ENCODE measurements at regions not wholly inside any gene's neighbourhood (a gene's known extent, or its start where the extent isn't known, plus 50 kb on each side); places are given as distances from the start of the nearest gene placed in this dataset.
"Not testable (repeated sequence)": the region's sequence is repeated elsewhere in the genome, so short reads cannot be mapped to it uniquely, and the experiment has no call there.

DNA sequence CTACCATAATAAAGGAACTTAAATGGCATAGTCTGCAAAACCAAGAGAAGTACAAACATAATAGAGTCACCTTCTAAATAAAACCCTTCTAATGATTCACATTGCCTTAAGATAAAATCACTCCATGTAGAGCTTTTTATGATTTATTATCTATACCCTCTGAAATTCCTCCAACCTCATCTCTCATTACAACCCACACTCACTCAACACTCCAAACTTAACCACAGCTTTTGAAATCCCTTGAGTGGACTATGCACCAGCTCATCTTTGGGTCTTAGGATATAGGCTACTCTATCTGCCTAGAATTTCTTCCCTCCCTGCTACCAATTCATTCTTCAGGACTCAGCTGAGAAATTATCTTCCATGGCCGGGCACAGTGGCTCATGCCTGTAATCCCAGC is 122.5 kb downstream of the CETN3 start:
- DNase-seq (ENCODE audit: low read depth in 4 of 4, low spot score in 2 of 4) = no peak

DNA sequence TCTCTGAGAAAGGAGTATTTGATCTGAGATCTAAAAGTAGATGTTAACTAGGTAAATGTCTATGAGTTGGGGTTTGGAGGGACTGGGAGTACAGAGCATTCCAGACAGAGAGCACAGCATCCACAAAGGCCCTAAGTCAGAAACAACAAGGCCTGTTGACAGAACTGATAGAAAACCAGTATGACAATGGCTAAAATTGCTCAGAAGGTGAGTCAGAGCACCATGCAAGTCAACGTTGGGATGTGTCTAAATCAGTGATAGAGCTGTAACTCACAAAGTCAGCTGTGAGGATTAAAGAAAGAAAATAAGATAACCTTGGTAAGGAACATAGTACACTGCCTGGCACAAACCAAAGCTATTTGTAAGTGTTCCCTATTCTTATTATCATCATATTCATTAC is 124.0 kb downstream of the CETN3 start:
- DNase-seq (ENCODE audit: low read depth in 4 of 4, low spot score in 2 of 4) = no peak

DNA sequence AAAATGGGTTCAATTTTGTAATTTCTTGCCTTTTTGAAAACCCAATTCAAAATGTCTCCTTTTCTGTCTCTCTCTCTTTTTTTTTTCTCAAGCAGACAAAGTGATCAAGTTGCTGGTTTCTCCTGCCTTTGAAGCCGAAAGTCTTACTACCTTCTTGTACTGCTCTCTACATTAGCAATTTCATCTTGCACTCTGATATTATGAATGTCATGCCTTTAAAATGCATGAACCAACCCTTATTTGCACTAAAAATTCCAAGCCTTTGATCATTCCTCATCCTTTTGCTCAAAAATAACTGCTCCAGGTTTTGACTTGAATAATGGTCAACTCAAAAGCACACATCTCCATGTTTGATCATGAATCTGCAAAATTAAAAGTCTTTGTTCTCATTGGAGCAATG is 125.2 kb downstream of the CETN3 start:
- no peak for DNase-seq (ENCODE audit: low read depth in 4 of 4, low spot score in 2 of 4)

DNA sequence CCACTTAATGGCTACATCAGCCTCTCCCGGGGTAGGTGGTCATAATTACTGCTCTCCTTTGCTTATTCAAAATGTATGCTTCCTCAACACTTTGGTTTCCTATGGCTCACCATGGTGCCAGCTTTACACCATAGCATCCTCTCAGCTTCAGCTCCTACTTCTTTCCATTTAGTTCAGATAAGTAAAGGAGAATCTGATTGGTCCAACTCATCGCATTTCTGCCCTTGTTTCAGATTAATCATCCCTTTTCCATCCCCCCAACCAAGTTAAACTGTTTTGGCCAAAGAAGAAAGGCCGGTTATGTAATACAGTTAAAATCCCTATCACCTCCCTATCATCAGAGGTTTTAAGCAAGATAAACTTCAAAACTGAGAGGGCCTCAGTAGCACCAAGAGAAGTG is 130.5 kb downstream of the CETN3 start:
- no peak for DNase-seq (ENCODE audit: low read depth in 4 of 4, low spot score in 2 of 4)

DNA sequence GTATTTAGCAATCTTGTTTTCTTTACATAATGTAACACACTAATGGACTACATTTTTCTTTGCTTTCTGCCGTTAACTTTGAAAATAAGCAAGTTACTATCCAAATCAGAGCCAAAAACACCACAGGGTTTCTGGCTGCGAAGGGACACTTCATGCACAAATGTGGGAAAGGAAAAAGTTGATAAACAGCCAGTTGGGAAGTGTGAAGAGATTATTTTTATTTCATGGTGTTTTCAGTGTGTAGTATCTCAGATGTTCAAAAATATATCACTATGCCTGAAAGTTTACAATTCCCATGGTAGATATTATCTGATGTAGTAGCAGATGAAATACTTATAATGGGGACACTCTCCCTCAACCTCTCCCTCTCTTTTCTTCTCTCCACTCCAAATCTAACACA is 135.3 kb downstream of the CETN3 start:
- DNase-seq (ENCODE audit: low read depth in 4 of 4, low spot score in 2 of 4) = no peak

DNA sequence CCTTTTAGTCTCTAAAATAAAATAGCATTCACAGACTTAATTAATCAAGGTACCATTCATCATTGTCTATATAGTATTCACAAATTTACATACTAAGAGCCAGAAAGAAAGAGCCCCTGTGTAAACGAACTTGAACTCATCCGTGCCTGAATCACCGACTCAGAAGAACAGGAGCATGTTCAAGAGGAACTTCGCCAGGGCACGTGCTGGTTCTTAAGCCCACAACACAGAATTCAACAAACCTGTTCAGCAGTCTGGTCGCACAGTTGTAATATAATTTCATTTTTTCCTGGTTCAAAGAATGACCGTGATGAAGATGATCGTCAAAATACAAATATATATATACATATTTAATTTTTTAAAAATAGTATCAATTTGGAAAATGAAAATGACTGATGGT is 141.9 kb downstream of the CETN3 start:
- DNase-seq (ENCODE audit: low read depth in 4 of 4, low spot score in 2 of 4) = no peak

DNA sequence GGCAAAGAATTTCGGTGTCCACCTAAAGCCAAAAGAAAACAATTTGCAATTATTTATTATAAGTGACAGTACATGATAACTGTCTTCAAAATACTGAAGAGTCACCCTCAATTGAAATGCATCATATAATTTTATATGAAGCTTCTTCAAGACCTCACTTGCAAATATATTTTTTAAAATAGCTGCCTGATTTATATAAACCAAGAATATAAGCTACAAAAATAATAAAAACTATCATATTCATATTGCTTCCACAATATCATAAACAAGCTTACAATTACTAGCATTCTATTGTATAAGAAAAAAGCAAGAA is 144.1 kb downstream of the CETN3 start:
- DNase-seq (ENCODE audit: low read depth in 4 of 4, low spot score in 2 of 4) = no peak

DNA sequence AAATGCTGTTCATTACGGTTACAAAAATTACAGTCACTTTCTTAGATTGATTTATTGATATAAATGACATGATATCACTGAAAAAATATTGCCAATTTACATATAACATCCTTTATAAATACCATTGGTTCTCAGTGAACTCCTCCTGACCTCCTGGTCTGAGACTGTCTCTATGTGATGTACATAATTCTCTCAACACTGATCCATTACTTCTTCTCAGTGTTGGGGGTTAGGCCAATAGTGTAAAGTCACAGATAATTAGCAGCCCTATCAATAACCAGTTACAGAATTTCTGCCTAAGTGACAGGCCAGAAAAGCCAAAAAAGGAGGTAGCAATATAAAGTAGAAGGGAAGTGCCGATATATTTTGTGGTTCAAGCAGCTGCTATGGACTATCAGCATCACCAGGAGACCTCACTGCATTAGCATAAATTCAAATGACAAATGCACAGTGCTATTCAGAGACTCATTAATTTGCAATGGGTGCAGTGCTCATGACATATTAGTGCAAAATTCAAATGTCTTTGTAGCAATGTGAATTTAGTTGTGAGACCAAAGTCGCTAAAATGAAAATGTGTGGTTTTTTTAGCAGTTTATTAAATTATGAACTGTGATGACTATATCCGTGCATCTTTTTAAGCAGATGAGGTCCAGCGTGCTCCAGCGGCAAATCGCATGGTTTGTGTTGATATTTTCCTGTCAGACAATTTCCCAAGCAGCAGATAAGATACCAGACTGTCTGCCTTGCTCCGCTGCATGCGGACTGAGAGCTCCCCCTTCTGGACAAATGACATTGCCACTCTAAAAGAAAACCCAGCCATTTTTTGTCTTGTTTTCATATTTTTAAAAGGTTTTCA is 144.6 kb downstream of the CETN3 start:
- peak in 3 of 4 donors; percentile 34 to 49 (median 44) for DNase-seq (ENCODE audit: low read depth in 4 of 4, low spot score in 2 of 4)

DNA sequence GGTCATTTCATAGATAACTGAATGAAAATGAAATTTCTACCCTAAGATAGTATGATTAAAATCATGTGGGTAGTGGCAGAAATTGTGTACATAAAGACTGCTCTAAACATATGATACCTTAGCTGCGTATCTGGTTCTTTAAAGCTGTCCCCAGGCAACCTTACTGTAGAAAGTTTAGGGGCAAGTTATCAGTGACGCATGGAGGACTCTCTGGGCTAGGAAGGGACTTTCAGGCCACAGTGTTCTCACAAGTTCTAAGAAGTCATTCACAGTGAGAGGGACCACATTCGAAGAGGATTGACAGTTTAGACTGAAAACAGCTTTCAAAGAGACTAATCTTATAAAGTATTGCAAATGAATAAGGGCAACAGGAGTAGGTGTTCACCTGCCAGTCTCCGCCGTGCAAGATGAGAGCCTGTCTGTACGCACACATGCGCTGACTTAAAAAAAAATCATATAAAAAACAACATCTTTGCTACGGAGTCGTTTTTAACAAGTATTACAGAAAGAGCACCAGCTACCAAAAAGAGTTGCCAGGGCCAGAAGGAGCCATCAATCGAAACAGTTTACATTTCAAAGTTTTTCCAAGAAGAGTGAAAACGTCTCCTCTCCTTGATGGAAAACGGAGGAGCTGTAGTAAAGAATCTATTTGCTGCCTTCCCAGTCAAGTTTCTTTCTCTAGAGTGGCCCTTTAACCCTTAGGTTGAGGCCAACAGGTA is 146.3 kb downstream of the CETN3 start:
- no peak for DNase-seq (ENCODE audit: low read depth in 4 of 4, low spot score in 2 of 4)

DNA sequence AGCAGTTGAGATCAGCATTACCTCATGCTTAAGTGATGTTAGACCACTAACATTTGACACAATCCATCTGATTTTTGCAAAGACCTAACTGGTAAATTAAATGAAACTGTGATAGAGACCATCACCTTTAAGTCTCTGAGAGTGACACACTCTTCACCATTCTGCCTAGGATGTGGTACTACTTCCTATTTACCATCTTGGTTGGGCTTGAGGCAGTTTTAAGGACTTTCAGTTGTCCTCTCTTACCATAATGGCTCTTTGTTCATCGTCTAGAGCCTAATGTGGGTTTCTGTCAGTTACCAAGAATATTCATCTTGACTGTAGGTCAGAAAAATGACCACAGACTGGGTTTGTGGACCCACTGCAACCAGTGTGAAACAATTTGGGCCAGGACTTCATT is 158.1 kb downstream of the CETN3 start:
- no peak for DNase-seq (ENCODE audit: low read depth in 4 of 4, low spot score in 2 of 4)

DNA sequence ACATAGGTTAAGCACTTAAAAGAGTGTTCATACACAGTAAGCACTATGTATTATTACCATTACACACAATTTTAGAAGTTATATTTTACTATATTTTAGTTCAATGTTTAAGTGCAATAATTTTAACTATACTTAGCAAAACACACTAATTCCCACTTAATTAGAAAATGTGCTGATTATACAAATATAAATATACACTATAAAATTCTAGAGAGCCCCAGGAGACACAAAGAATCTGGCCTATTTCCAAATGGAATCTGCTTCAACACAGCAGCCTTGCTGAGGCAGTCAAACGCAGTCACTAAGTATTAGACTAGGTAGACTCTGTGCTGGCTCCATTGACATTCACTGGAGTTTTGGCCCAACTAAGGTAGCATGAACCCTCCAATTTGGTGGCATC is 160.9 kb downstream of the CETN3 start:
- no peak for DNase-seq (ENCODE audit: low read depth in 4 of 4, low spot score in 2 of 4)

DNA sequence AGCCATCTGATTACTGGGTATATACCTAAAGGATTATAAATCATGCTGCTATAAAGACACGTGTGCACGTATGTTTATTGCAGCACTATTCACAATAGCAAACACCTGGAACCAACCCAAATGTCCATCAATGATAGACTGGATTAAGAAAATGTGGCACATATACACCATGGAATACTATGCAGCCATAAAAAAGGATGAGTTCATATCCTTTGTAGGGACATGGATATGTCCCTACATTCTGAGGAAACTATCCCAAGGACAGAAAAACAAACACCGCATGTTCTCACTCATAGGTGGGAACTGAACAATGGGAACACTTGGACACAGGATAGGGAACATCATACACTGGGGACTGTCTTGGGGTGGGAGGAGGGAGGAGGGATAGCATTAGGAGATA is 165.7 kb downstream of the CETN3 start:
- not testable (repeated sequence) for DNase-seq (ENCODE audit: low read depth in 4 of 4, low spot score in 2 of 4)

DNA sequence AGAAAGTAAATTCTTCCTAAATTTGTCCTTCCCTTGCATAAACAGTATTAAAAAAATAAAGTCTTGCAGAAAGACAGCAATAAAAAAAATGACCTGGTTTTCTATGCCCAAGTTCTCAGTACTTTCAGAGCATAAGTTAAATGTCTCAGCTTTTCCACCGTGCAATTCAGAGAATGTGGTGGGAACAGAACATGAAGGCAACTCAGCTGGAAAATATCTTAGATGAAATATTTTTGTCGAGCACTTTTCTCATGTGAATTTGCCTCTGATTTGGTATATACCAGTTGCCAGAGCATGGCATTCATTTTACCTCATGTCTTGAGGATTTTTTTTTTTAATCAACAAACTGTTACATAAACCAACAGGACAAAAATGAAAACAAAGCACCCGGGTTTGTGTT is 176.1 kb downstream of the CETN3 start:
- DNase-seq (ENCODE audit: low read depth in 4 of 4, low spot score in 2 of 4) = no peak

DNA sequence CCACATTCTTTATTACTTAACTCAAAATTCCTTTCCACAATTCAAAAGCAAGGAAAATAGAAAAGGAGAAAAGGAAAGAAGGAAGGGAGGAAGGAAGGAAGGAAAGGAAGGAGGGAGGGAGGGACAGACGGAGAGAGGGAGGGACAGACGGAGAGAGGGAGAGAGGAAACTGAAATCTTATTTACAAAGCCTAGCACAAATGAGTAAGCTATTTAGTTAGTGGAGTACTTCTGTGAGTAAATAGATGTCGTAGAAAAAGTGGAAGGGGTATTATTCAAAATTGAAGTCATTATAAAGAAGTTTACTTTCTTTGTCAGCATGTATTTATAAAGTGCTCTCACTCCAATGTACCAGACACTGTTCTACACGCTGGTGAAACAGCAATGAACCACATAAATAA is 177.9 kb downstream of the CETN3 start:
- DNase-seq (ENCODE audit: low read depth in 4 of 4, low spot score in 2 of 4) = no peak

DNA sequence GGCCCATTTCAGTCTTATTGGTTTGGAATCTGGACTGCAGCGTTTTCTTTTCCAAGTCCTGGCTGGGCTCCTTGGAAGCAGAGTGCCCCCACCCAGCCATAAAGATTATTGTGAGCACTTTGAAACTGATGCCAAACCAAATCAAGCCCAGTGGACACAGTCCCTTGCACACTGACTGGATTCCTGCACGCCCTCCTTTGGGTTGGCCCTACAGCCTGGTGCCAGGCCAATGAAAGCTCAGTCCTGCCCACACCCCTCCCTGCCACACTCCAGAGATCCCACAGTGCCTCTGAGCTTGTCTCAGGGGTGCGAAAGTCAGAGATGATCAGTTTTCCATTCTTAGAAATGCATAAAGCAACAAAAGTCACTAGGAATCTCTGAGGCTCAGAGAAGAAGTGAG is 181.9 kb downstream of the CETN3 start:
- peak in 1 of 4 donors; percentile 13 for DNase-seq (ENCODE audit: low read depth in 4 of 4, low spot score in 2 of 4)

DNA sequence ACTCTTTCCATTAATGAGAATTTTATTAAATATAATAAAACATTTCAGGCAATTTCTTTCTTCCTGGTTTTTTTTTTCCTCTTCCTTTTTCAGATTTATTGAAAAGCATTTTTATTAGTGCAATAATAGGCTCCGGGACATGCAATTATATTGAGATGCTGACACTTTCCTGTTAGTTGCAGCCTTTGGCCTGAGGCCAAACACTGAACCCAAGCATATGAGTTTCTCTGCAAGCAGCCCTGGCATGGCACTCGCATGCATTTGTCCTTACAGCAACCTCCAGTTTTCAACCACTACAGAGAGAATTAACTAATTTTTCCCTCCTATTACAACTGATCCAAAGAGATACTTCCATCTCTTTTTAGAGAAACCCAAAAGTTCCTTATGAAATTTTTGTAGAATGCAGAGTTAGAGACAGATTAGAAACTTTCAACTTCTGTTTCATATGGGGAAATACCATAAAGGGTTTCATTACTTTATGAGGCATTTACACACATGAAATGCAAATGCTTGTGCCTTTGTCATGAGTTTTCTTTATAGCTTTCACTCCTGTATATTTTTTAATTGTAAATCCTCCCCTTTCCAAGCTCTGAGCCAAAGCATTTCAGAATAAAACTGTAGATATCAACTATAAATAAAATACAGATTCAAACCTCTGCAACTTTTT is 183.0 kb downstream of the CETN3 start:
- DNase-seq (ENCODE audit: low read depth in 4 of 4, low spot score in 2 of 4) = no peak

DNA sequence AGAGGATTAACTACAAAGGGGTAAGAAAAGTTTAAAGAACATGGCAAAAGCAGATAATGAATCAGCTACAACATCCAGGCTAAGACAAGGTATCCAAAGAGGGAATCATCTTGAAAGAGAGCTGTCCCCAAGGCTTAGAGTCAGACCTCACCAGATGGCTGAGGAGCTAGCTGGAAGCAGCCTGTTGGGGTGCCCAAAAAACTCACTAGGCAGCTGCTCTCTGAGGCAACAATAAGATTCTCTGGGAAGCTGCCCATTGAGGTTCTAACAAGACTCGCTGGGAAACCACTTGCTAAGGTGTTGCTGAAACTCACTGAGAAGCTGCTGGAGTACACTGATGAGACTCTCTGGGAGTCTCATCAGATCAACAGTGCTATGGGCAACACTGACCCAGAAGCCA is 185.2 kb downstream of the CETN3 start:
- no peak for DNase-seq (ENCODE audit: low read depth in 4 of 4, low spot score in 2 of 4)

DNA sequence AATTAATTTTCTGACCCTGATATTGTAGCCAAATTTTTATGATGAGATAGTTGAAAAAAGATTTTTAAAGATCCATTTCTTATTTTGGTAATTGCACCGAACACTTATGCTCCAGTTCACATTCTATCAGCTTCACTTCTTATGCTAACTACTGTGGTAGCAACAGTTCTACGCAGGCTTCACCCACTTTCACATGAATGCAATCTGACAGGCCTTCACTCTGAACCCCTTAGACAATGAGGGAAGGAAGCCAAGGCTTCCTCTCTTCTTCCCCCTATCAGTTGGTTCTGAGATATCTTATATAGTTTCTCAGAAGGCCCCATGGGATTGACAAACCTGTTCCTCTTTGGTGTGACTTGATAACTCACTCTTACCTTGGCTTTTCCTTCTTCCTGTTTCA is 185.8 kb downstream of the CETN3 start:
- no peak for DNase-seq (ENCODE audit: low read depth in 4 of 4, low spot score in 2 of 4)

DNA sequence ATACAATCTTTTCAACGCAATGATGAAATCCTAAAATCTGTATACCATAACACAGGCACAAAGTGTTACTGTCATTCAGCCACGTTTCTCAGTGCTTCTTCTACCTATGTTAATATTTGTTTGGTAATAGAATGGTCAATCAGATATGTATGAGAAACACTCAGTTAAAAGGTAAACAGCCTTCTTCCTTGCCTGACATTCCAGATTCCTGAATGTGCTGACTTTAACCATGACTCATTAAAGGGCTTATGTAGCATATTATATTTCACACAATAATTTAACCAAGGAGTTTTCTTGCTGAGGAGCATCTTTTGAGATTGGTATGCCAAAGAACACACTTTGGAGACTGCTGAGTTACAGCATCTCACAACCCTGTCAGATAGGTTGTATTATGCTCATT is 187.6 kb downstream of the CETN3 start:
- no peak for DNase-seq (ENCODE audit: low read depth in 4 of 4, low spot score in 2 of 4)

DNA sequence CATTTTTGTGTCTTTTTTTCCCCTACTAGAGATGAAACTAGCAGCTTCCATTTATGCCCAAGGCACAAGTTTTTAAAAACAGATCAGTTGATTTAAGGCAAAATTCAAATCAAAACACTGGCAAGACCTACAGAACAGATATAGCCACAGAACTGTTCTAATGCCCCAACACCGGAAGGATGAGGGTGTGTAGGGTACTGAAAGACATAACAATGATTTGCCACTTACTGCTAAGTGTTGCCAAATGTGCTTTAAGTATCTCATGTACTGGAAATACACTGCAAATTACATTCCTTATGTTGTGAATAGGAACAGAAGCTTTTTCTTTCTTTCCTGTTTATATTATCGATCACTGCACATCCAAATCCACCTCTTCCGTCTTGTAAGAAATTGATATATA is 189.0 kb downstream of the CETN3 start:
- DNase-seq (ENCODE audit: low read depth in 4 of 4, low spot score in 2 of 4) = no peak

DNA sequence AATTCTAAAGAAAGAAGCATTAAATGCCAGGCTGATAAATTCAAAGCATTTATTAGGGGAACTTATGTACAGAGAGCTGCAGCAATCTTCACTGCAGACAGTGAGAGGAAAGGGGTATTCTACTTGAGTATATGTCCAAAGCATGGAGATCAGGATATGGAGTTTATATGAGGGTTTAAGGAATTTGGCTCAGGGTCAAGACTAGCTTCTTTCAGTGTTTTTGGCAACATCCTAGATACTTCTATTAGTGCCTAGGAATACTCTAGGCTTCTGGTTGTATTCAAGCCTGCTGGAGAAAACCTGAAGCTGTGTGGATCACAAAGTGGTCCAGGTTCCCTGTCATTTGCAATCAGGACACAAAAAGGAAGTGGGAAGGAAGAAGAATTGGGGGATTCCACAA is 194.6 kb downstream of the CETN3 start:
- DNase-seq (ENCODE audit: low read depth in 4 of 4, low spot score in 2 of 4) = no peak

DNA sequence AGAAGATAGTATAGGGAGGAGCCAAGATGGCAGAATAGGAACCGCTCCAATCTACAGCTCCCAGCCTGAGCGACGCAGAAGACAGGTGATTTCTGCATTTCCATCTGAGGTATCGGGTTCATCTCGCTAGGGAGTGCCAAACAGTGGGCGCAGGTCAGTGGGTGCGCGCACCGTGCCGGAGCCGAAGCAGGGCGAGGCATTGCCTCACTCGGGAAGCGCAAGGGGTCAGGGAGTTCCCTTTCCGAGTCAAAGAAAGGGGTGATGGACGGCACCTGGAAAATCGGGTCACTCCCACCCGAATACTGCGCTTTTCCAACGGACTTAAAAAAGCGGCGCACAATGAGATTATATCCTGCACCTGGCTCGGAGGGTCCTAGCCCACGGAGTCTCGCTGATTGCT is 201.2 kb downstream of the CETN3 start:
- DNase-seq (ENCODE audit: low read depth in 4 of 4, low spot score in 2 of 4) = not testable (repeated sequence)

Measured in left renal cortex interstitium (tissue), 4 donors.